ENCODE measurements at regions not wholly inside any gene's neighbourhood (a gene's known extent, or its start where the extent isn't known, plus 50 kb on each side); places are given as distances from the start of the nearest gene placed in this dataset.

GRCh38 chr5:130578354-130578753, 586.7 kb downstream of the HINT1 start:
- TF ChIP-seq CTCF (conservative IDR thresholded peaks at IDR 0.05), result no peak
- TF ChIP-seq ZFX (IDR thresholded peaks at IDR 0.05), result no peak
